ENCODE measurements at regions not wholly inside any gene's neighbourhood (a gene's known extent, or its start where the extent isn't known, plus 50 kb on each side); places are given as distances from the start of the nearest gene placed in this dataset.

GRCh38 chr5:176732306-176732705 is 78.1 kb upstream of the UNC5A start:
- ATAC-seq (no peak), DNase-seq (ENCODE audit: low read depth, low spot score) (no peak)
- Histone ChIP-seq H3K36me3 (ENCODE audit: control insufficient read depth, insufficient read depth, low read length) (no peaks in the 10 kb centered on the region), H3K4me1 (ENCODE audit: control insufficient read depth, insufficient read depth, low read length) (no peaks in the 10 kb centered on the region), H3K27me3 (ENCODE audit: control insufficient read depth, insufficient read depth, low read length) (peaks cover 5% of the 10 kb centered on the region), H3K9me3 (ENCODE audit: control insufficient read depth, insufficient read depth, low read depth, low read length) (no peaks in the 10 kb centered on the region), H3K4me3 (ENCODE audit: low read depth in 2 of 2, low read length in 2 of 2) (no peak overlapping the region), H3K27ac (ENCODE audit: low read length) (no peak overlapping the region)
- TF ChIP-seq SIN3A (IDR thresholded peaks at IDR 0.05; ENCODE audit: borderline replicate concordance, insufficient read depth, low read depth, low read length) (no peak), POLR2AphosphoS5 (IDR thresholded peaks at IDR 0.05; ENCODE audit: low read depth, low read length) (no peak), CTCF (IDR thresholded peaks at IDR 0.05) (no peak), REST (IDR thresholded peaks at IDR 0.05; ENCODE audit: insufficient read depth in 1 of 2, low read depth in 2 of 2, low read length in 1 of 2) (no peak), TCF7L2 (IDR thresholded peaks at IDR 0.05; ENCODE audit: low read depth, low read length) (no peak)
- ChIA-PET CTCF (no interaction called here), POLR2A (no interaction called here)
- BruUV-seq (replicated peaks): no TSS peak
- in situ Hi-C loops (cut with HindIII; ENCODE audit: low pct_unique_long_range_greater_than_20kb, low sequenced_read_pairs): no loop called here
- intact Hi-C loops (cut with micrococcal nuclease; ENCODE audit: unreplicated experiment): no loop called here

- ChIA-PET POLR2A (no interaction called here), CTCF (no interaction called here)
- no peaks in the 10 kb centered on the region for H3K4me1 ChIP-seq (ENCODE audit: control insufficient read depth, insufficient read depth, low read length)
- no peak for DNase-seq (ENCODE audit: low read depth, low spot score)
- intact Hi-C loops (cut with micrococcal nuclease; ENCODE audit: unreplicated experiment): no loop called here
- H3K27ac ChIP-seq (ENCODE audit: low read length): no peak overlapping the region
- peaks cover 5% of the 10 kb centered on the region for H3K27me3 ChIP-seq (ENCODE audit: control insufficient read depth, insufficient read depth, low read length)
- in situ Hi-C loops (cut with HindIII; ENCODE audit: low pct_unique_long_range_greater_than_20kb, low sequenced_read_pairs): no loop called here
- no TSS peak for BruUV-seq (replicated peaks)
- TF ChIP-seq CTCF (IDR thresholded peaks at IDR 0.05) (no peak), POLR2AphosphoS5 (IDR thresholded peaks at IDR 0.05; ENCODE audit: low read depth, low read length) (no peak), SIN3A (IDR thresholded peaks at IDR 0.05; ENCODE audit: borderline replicate concordance, insufficient read depth, low read depth, low read length) (no peak), TCF7L2 (IDR thresholded peaks at IDR 0.05; ENCODE audit: low read depth, low read length) (no peak), REST (IDR thresholded peaks at IDR 0.05; ENCODE audit: insufficient read depth in 1 of 2, low read depth in 2 of 2, low read length in 1 of 2) (no peak)
- no peaks in the 10 kb centered on the region for H3K9me3 ChIP-seq (ENCODE audit: control insufficient read depth, insufficient read depth, low read depth, low read length)
- no peak overlapping the region for H3K4me3 ChIP-seq (ENCODE audit: low read depth in 2 of 2, low read length in 2 of 2)
- no peak for ATAC-seq
- no peaks in the 10 kb centered on the region for H3K36me3 ChIP-seq (ENCODE audit: control insufficient read depth, insufficient read depth, low read length)
These were observed 77.5 kb upstream of the UNC5A start for GRCh38 chr5:176732736-176733405.
